ENCODE measurements at regions not wholly inside any gene's neighbourhood (a gene's known extent, or its start where the extent isn't known, plus 50 kb on each side); places are given as distances from the start of the nearest gene placed in this dataset.

DNA sequence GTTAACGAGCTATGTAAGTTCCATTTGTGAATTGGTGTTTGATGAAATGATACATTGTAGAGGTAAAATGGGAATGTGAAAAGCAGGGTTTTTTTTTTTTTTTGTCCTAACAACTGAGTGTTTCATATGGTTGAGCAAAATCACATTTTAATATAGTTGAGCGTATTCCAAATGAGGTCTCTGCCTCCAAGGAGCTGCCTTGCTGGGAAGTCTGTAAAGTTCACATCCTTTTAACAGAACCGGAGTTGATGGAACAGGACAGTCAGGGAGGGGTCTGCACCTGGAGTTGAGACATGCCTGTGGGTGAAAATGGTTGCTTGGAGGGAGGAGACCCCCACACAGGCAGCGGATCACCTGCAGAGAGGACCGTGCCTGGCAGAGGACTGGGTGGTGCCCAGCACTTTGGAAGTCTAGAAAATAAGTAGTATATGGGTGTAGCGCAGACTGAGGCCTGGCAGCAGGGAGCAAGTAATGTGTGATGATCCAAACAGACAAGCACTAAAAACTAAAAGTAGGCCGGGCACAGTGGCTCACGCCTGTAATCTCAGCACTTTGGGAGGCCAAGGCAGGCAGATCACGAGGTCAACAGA, 75.2 kb upstream of the UBAC2 start:
- TF ChIP-seq, protein P1, sequence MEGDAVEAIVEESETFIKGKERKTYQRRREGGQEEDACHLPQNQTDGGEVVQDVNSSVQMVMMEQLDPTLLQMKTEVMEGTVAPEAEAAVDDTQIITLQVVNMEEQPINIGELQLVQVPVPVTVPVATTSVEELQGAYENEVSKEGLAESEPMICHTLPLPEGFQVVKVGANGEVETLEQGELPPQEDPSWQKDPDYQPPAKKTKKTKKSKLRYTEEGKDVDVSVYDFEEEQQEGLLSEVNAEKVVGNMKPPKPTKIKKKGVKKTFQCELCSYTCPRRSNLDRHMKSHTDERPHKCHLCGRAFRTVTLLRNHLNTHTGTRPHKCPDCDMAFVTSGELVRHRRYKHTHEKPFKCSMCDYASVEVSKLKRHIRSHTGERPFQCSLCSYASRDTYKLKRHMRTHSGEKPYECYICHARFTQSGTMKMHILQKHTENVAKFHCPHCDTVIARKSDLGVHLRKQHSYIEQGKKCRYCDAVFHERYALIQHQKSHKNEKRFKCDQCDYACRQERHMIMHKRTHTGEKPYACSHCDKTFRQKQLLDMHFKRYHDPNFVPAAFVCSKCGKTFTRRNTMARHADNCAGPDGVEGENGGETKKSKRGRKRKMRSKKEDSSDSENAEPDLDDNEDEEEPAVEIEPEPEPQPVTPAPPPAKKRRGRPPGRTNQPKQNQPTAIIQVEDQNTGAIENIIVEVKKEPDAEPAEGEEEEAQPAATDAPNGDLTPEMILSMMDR (IDR thresholded peaks at IDR 0.05) = no peak
- TF ChIP-seq POLR2A (IDR thresholded peaks at IDR 0.05) (no peak), EP300 (IDR thresholded peaks at IDR 0.05) (no peak)
